Left ventricle myocardium inferior (tissue), 1 donor: ENCODE measurements at regions not wholly inside any gene's neighbourhood (a gene's known extent, or its start where the extent isn't known, plus 50 kb on each side); places are given as distances from the start of the nearest gene placed in this dataset.

ENCODE experiments used
- DNase-seq: peaks from one replicate; pipeline ENCODE4 v3.0.0-alpha.2; 2020
- H3K27ac ChIP-seq: fragments of 200-600 bp; replicated peaks from 2 replicates; pipeline ENCODE4 v1.8.0; 2021
- H3K27me3 ChIP-seq: fragments of 200-600 bp; 2 replicates; pipeline ENCODE4 v1.8.0; 2021; ENCODE audit warnings: low read depth
- H3K36me3 ChIP-seq: fragments of 200-600 bp; 2 replicates; pipeline ENCODE4 v1.8.0; 2021
- H3K4me1 ChIP-seq: fragments of 200-600 bp; 2 replicates; pipeline ENCODE4 v1.8.0; 2021
- H3K4me3 ChIP-seq: fragments of 200-600 bp; 2 replicates; pipeline ENCODE4 v1.8.0; 2021; ENCODE audit warnings: mild to moderate bottlenecking, moderate library complexity
- H3K9me3 ChIP-seq: fragments of 200-600 bp; replicated peaks from 2 replicates; pipeline ENCODE4 v1.8.0; 2021
- CTCF ChIP-seq: fragments of 200-600 bp; IDR thresholded peaks from 2 replicates; pipeline ENCODE4 v1.8.0; 2021; ENCODE audit warnings: antibody characterized with exemption, mild to moderate bottlenecking, borderline replicate concordance
- intact Hi-C: fragments of 100-400 bp; cut with micrococcal nuclease; formaldehyde crosslinking; loops from one replicate; pipeline ENCODE4 v1.11.0; 2022
- donor health status: DM: no; HTN: yes; CAD: no; lungs with severe emphysema.

GRCh38 chr10:128431506-128431905 lies 305.3 kb upstream of the MKI67 start:
- peaks cover 93% of the 10 kb centered on the region for H3K27me3 ChIP-seq
- H3K4me3 ChIP-seq, result no peak overlapping the region
- intact Hi-C loops, result no loop called here
- no peak for TF ChIP-seq CTCF
- H3K4me1 ChIP-seq, result no peaks in the 10 kb centered on the region
- H3K36me3 ChIP-seq, result no peaks in the 10 kb centered on the region
- H3K27ac ChIP-seq, result no peak overlapping the region
- H3K9me3 ChIP-seq, result no peaks in the 10 kb centered on the region
- no peak for DNase-seq

- Histone ChIP-seq H3K4me1 (no peaks in the 10 kb centered on the region), H3K36me3 (no peaks in the 10 kb centered on the region), H3K27ac (no peak overlapping the region), H3K27me3 (peaks cover 93% of the 10 kb centered on the region), H3K4me3 (no peak overlapping the region), H3K9me3 (no peaks in the 10 kb centered on the region)
- DNase-seq, result no peak
- TF ChIP-seq CTCF, result no peak
- intact Hi-C loops, result no loop called here
Measured at GRCh38 chr10:128432011-128432410, 305.8 kb upstream of the MKI67 start.

- no peak for DNase-seq
- TF ChIP-seq CTCF, result no peak
- intact Hi-C loops, result no loop called here
- Histone ChIP-seq H3K27me3 (peaks cover 93% of the 10 kb centered on the region), H3K9me3 (no peaks in the 10 kb centered on the region), H3K27ac (no peak overlapping the region), H3K4me3 (no peak overlapping the region), H3K36me3 (no peaks in the 10 kb centered on the region), H3K4me1 (no peaks in the 10 kb centered on the region)
Measured at GRCh38 chr10:128432423-128432822, 306.2 kb upstream of the MKI67 start.

- no peak overlapping the region for H3K27ac ChIP-seq
- intact Hi-C loops, result no loop called here
- no peaks in the 10 kb centered on the region for H3K9me3 ChIP-seq
- no peak for DNase-seq
- H3K4me1 ChIP-seq, result no peaks in the 10 kb centered on the region
- no peak for TF ChIP-seq CTCF
- H3K27me3 ChIP-seq, result peaks cover 97% of the 10 kb centered on the region
- H3K36me3 ChIP-seq, result no peaks in the 10 kb centered on the region
- H3K4me3 ChIP-seq, result no peak overlapping the region
Measured at GRCh38 chr10:128435811-128436210, 309.6 kb upstream of the MKI67 start.

- Histone ChIP-seq H3K27ac (no peak overlapping the region), H3K4me3 (no peak overlapping the region), H3K36me3 (no peaks in the 10 kb centered on the region), H3K27me3 (peaks cover 90% of the 10 kb centered on the region), H3K4me1 (no peaks in the 10 kb centered on the region), H3K9me3 (no peaks in the 10 kb centered on the region)
- TF ChIP-seq CTCF, result no peak
- intact Hi-C loops, result no loop called here
- no peak for DNase-seq
Measured at GRCh38 chr10:128437786-128438345, 311.6 kb upstream of the MKI67 start.
